Left ventricle myocardium inferior (tissue), 1 donor: ENCODE measurements at regions not wholly inside any gene's neighbourhood (a gene's known extent, or its start where the extent isn't known, plus 50 kb on each side); places are given as distances from the start of the nearest gene placed in this dataset.

Source experiments
- DNase-seq: peaks from one replicate; pipeline ENCODE4 v3.0.0-alpha.2; 2020
- H3K27ac ChIP-seq: fragments of 200-600 bp; replicated peaks from 2 replicates; pipeline ENCODE4 v1.8.0; 2021
- H3K27me3 ChIP-seq: fragments of 200-600 bp; 2 replicates; pipeline ENCODE4 v1.8.0; 2021; ENCODE audit warnings: low read depth
- H3K36me3 ChIP-seq: fragments of 200-600 bp; 2 replicates; pipeline ENCODE4 v1.8.0; 2021
- H3K4me1 ChIP-seq: fragments of 200-600 bp; 2 replicates; pipeline ENCODE4 v1.8.0; 2021
- H3K4me3 ChIP-seq: fragments of 200-600 bp; 2 replicates; pipeline ENCODE4 v1.8.0; 2021; ENCODE audit warnings: mild to moderate bottlenecking, moderate library complexity
- H3K9me3 ChIP-seq: fragments of 200-600 bp; replicated peaks from 2 replicates; pipeline ENCODE4 v1.8.0; 2021
- CTCF ChIP-seq: fragments of 200-600 bp; IDR thresholded peaks from 2 replicates; pipeline ENCODE4 v1.8.0; 2021; ENCODE audit warnings: antibody characterized with exemption, mild to moderate bottlenecking, borderline replicate concordance
- intact Hi-C: fragments of 100-400 bp; cut with micrococcal nuclease; formaldehyde crosslinking; loops from one replicate; pipeline ENCODE4 v1.11.0; 2022
- donor health status: DM: no; HTN: yes; CAD: no; lungs with severe emphysema.

- intact Hi-C loops, result no loop called here
- TF ChIP-seq CTCF, result no peak
- peaks cover 4% of the 10 kb centered on the region for H3K4me1 ChIP-seq
Observed at GRCh38 chr9:91084896-91085516, 276.7 kb downstream of the AUH start.

GRCh38 chr9:91085517-91086291 is 276.0 kb downstream of the AUH start:
- TF ChIP-seq CTCF, result no peak
- H3K27me3 ChIP-seq, result no peaks in the 10 kb centered on the region
- no peak overlapping the region for H3K4me3 ChIP-seq
- no peaks in the 10 kb centered on the region for H3K9me3 ChIP-seq
- H3K36me3 ChIP-seq, result no peaks in the 10 kb centered on the region
- peaks cover 4% of the 10 kb centered on the region for H3K4me1 ChIP-seq
- no peak for DNase-seq
- intact Hi-C loops, result no loop called here
- no peak overlapping the region for H3K27ac ChIP-seq

More at GRCh38 chr9:91084896-91085516, 276.7 kb downstream of the AUH start:
- no peak overlapping the region for H3K4me3 ChIP-seq
- H3K9me3 ChIP-seq, result no peaks in the 10 kb centered on the region
- H3K36me3 ChIP-seq, result no peaks in the 10 kb centered on the region
- no peak overlapping the region for H3K27ac ChIP-seq
- no peaks in the 10 kb centered on the region for H3K27me3 ChIP-seq
- DNase-seq, result no peak

GRCh38 chr9:91086657-91087461 is 274.9 kb downstream of the AUH start:
- no peaks in the 10 kb centered on the region for H3K9me3 ChIP-seq
- TF ChIP-seq CTCF, result no peak
- peaks cover 4% of the 10 kb centered on the region for H3K4me1 ChIP-seq
- intact Hi-C loops, result no loop called here
- no peaks in the 10 kb centered on the region for H3K27me3 ChIP-seq
- H3K27ac ChIP-seq, result no peak overlapping the region
- H3K36me3 ChIP-seq, result no peaks in the 10 kb centered on the region
- no peak overlapping the region for H3K4me3 ChIP-seq
- no peak for DNase-seq

- intact Hi-C loops, result no loop called here
- no peaks in the 10 kb centered on the region for H3K27me3 ChIP-seq
- DNase-seq, result no peak
- no peak overlapping the region for H3K4me3 ChIP-seq
- no peak for TF ChIP-seq CTCF
- peaks cover 4% of the 10 kb centered on the region for H3K4me1 ChIP-seq
- H3K9me3 ChIP-seq, result no peaks in the 10 kb centered on the region
- H3K27ac ChIP-seq, result no peak overlapping the region
- no peaks in the 10 kb centered on the region for H3K36me3 ChIP-seq
Observed at GRCh38 chr9:91087462-91087759, 274.3 kb downstream of the AUH start.

- Histone ChIP-seq H3K9me3 (peaks cover 12% of the 10 kb centered on the region), H3K4me3 (no peak overlapping the region), H3K36me3 (no peaks in the 10 kb centered on the region), H3K27me3 (no peaks in the 10 kb centered on the region), H3K4me1 (peaks cover 4% of the 10 kb centered on the region), H3K27ac (no peak overlapping the region)
- no peak for DNase-seq
- peak; percentile 68 for TF ChIP-seq CTCF
- intact Hi-C loops, result loop anchor here (10.0 kb wide), 1 partner anchor 205 kb away; no protein-coding TSS in a partner anchor
Observed at GRCh38 chr9:91089405-91090129, 272.2 kb downstream of the AUH start.
